ENCODE measurements at regions not wholly inside any gene's neighbourhood (a gene's known extent, or its start where the extent isn't known, plus 50 kb on each side); places are given as distances from the start of the nearest gene placed in this dataset.

DNA sequence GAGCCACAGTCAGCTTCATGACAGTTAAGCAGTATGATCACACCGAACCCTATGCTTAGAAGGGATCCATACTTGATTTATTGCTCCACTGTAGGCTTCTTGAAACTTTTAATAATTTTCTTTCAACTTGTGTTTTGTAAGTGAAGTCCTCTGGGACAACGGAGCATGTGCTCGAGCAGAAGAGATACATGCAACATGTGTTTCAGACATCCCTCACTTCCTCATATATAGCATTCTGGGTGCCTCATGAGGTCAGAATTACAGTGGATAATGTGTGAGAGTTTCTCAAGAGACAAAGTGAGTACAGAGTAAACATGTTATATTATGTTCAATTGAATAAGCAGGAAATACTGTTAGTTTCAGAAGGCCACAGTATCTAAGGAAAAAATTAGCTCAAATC lies 893.2 kb downstream of the FAT4 start:
- Histone ChIP-seq H3K36me3 (no peaks in the 10 kb centered on the region), H3K27me3 (no peaks in the 10 kb centered on the region), H3K4me3 (no peak overlapping the region), H3K4me1 (no peaks in the 10 kb centered on the region), H3K27ac (no peak overlapping the region), H3K9me3 (no peaks in the 10 kb centered on the region)
- intact Hi-C loops (cut with DNase I; ENCODE audit: low total_unique reads) (no loop called here), in situ Hi-C loops (cut with MboI; ENCODE audit: low sequenced_read_pairs in 4 of 4) (no loop called here)
- ATAC-seq (no peak), DNase-seq (no peak)
- TF ChIP-seq POLR2A (IDR thresholded peaks at IDR 0.05): no peak
- TF ChIP-seq, protein P1, sequence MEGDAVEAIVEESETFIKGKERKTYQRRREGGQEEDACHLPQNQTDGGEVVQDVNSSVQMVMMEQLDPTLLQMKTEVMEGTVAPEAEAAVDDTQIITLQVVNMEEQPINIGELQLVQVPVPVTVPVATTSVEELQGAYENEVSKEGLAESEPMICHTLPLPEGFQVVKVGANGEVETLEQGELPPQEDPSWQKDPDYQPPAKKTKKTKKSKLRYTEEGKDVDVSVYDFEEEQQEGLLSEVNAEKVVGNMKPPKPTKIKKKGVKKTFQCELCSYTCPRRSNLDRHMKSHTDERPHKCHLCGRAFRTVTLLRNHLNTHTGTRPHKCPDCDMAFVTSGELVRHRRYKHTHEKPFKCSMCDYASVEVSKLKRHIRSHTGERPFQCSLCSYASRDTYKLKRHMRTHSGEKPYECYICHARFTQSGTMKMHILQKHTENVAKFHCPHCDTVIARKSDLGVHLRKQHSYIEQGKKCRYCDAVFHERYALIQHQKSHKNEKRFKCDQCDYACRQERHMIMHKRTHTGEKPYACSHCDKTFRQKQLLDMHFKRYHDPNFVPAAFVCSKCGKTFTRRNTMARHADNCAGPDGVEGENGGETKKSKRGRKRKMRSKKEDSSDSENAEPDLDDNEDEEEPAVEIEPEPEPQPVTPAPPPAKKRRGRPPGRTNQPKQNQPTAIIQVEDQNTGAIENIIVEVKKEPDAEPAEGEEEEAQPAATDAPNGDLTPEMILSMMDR (IDR thresholded peaks at IDR 0.05 in 4 of 5, conservative IDR thresholded peaks at IDR 0.05 in 1 of 5): no peak

DNA sequence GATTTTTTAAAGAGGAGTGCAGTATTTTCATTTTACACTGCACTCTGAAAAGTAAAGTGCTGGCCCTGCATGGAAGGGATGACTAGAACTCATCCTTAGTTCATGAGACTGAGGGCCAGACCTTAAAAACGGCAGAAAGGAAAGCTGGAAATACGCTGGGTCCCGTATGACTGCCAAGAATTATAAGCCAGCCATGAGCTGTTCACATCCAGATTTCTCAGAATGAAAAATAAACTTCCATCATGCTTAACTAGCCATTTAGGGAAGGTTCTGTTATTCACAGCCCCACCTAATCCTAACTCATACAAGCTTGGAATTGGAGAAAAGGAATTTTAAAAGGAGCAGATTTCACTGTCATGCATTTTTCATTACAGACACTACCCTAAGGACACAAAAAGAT lies 894.4 kb downstream of the FAT4 start:
- no peak for TF ChIP-seq POLR2A (IDR thresholded peaks at IDR 0.05)
- TF ChIP-seq, protein P1 (IDR thresholded peaks at IDR 0.05 in 4 of 5, conservative IDR thresholded peaks at IDR 0.05 in 1 of 5): no peak
- H3K36me3 ChIP-seq: no peaks in the 10 kb centered on the region
- intact Hi-C loops (cut with DNase I; ENCODE audit: low total_unique reads): no loop called here
- H3K9me3 ChIP-seq: no peaks in the 10 kb centered on the region
- H3K27ac ChIP-seq: no peak overlapping the region
- no peaks in the 10 kb centered on the region for H3K4me1 ChIP-seq
- H3K27me3 ChIP-seq: no peaks in the 10 kb centered on the region
- in situ Hi-C loops (cut with MboI; ENCODE audit: low sequenced_read_pairs in 4 of 4): no loop called here
- no peak for ATAC-seq
- H3K4me3 ChIP-seq: no peak overlapping the region
- DNase-seq: no peak

- in situ Hi-C loops (cut with MboI; ENCODE audit: low sequenced_read_pairs in 4 of 4): no loop called here
- TF ChIP-seq POLR2A (IDR thresholded peaks at IDR 0.05): no peak
- TF ChIP-seq, protein P1 (IDR thresholded peaks at IDR 0.05 in 4 of 5, conservative IDR thresholded peaks at IDR 0.05 in 1 of 5): no peak
- Histone ChIP-seq H3K4me1 (no peaks in the 10 kb centered on the region), H3K27me3 (no peaks in the 10 kb centered on the region), H3K36me3 (no peaks in the 10 kb centered on the region), H3K9me3 (no peaks in the 10 kb centered on the region), H3K27ac (no peak overlapping the region), H3K4me3 (no peak overlapping the region)
- DNase-seq (no peak), ATAC-seq (no peak)
- intact Hi-C loops (cut with DNase I; ENCODE audit: low total_unique reads): no loop called here
These were observed 899.2 kb downstream of the FAT4 start for GRCh38 chr4:126213996-126214395.

DNA sequence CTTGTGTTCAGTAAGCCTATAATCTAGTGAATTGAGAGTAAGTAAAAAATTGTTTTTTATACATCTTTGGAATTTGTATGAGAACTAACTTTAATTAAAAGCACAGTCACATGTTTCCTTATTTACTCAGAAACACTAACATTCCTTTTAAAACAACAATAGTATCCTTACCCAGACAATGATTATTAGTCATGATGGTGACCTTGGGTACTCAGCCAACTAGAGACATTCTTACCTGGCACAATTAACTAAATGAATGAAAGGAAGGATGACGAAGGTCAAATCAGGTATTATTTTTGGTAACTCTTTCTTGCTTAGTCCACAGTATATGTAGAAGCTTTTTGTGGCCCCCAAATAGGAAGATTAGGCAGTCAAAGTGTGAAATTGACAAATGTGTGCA lies 901.0 kb downstream of the FAT4 start:
- Histone ChIP-seq H3K36me3 (no peaks in the 10 kb centered on the region), H3K4me1 (no peaks in the 10 kb centered on the region), H3K27ac (peak overlapping the region in 1 of 4 donors; percentile 21), H3K4me3 (no peak overlapping the region), H3K9me3 (no peaks in the 10 kb centered on the region), H3K27me3 (no peaks in the 10 kb centered on the region)
- in situ Hi-C loops (cut with MboI; ENCODE audit: low sequenced_read_pairs in 4 of 4) (no loop called here), intact Hi-C loops (cut with DNase I; ENCODE audit: low total_unique reads) (no loop called here)
- no peak for TF ChIP-seq POLR2A (IDR thresholded peaks at IDR 0.05)
- TF ChIP-seq, protein P1 (IDR thresholded peaks at IDR 0.05 in 4 of 5, conservative IDR thresholded peaks at IDR 0.05 in 1 of 5): no peak
- ATAC-seq: peak in 1 of 2 donors; percentile 27
- no peak for DNase-seq

DNA sequence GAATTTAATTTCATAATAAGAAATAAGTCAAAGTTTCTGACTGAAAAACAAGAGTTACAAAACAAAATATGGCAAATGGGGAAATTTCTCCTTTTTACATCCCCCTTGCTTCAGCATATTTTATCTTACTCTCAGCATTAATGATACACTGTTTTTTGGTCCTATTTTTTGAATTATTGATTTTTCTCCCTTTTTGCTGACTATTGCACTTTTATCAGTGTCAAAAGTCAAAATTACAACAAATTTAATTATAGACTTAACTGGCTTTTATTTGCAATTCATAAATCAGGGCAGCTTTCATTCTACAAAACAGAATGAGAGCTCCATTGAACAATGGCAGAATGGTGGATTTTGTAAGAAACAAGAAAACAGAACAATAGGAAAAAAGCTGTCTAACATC lies 901.9 kb downstream of the FAT4 start:
- ATAC-seq (no peak), DNase-seq (no peak)
- Histone ChIP-seq H3K4me3 (no peak overlapping the region), H3K36me3 (no peaks in the 10 kb centered on the region), H3K9me3 (no peaks in the 10 kb centered on the region), H3K27me3 (no peaks in the 10 kb centered on the region), H3K4me1 (no peaks in the 10 kb centered on the region), H3K27ac (no peak overlapping the region)
- intact Hi-C loops (cut with DNase I; ENCODE audit: low total_unique reads): no loop called here
- TF ChIP-seq, protein P1 (IDR thresholded peaks at IDR 0.05 in 4 of 5, conservative IDR thresholded peaks at IDR 0.05 in 1 of 5): no peak
- TF ChIP-seq POLR2A (IDR thresholded peaks at IDR 0.05): no peak
- in situ Hi-C loops (cut with MboI; ENCODE audit: low sequenced_read_pairs in 4 of 4): no loop called here
